Erythroblast (primary cell): ENCODE measurements at regions not wholly inside any gene's neighbourhood (a gene's known extent, or its start where the extent isn't known, plus 50 kb on each side); places are given as distances from the start of the nearest gene placed in this dataset.

ENCODE experiments used
- GATA1 ChIP-seq: IDR thresholded peaks from 2 replicates; pipeline ENCODE4 v1.6.1; 2011; ENCODE audit warnings: low read depth, mild to moderate bottlenecking, control low read depth, low read length, moderate library complexity
- POLR2A ChIP-seq: IDR thresholded peaks from 2 replicates; pipeline ENCODE4 v1.6.1; 2011; ENCODE audit warnings: mild to moderate bottlenecking, low read length

DNA sequence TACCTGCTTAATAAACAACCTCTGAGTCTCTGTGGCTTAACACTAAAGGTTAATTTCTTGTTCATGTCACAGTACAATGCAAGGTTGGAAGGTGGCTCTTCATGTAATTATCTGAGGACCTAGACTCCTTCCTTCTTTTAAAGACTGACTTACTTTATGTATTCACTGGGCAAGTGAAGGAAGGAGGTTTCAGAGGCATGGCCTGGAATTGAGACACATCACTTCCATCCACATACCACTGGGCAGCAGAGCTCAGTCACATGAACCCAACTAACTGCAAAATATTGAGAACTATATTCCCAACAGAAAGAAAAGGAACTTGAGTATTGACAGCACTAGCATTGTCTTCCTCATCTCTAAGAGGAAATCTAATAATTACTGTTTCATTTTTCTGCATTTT, 57.5 kb upstream of the FN1 start:
- TF ChIP-seq POLR2A (no peak), GATA1 (no peak)
